HG03469 (cell line): ENCODE measurements at regions not wholly inside any gene's neighbourhood (a gene's known extent, or its start where the extent isn't known, plus 50 kb on each side); places are given as distances from the start of the nearest gene placed in this dataset.

Source experiments
- ATAC-seq: cut with Tn5 transposase; IDR thresholded peaks from one replicate; pipeline ENCODE4 v1.9.1; 2021; ENCODE audit warnings: mild to moderate bottlenecking, moderate library complexity, moderate number of reproducible peaks; ENCODE audit not compliant: unreplicated experiment

- ATAC-seq = no peak
Measured at GRCh38 chr22:49119551-49119952, 708.1 kb downstream of the BRD1 start.

GRCh38 chr22:49118065-49118464 is 709.6 kb downstream of the BRD1 start:
- ATAC-seq = no peak

DNA sequence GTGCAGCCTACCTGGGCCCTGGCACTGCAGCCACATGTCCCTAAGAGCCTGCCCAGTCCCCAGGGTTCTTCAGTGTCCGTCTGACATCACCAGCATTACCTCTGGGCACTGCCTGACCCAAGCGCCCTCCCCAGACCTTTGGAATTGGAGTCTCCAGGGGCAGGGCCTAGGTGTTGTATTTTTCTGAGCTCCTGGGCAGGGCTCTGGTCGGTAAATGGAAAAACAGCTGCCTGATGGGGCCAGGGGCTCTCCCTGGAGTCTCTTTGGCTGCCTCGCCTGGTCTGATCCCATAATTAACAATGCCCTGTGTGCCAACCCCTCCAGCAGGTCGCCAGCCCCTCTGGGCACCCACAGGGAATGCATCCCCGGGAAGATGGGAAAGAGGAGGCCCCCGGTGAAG is 710.2 kb downstream of the BRD1 start:
- no peak for ATAC-seq

DNA sequence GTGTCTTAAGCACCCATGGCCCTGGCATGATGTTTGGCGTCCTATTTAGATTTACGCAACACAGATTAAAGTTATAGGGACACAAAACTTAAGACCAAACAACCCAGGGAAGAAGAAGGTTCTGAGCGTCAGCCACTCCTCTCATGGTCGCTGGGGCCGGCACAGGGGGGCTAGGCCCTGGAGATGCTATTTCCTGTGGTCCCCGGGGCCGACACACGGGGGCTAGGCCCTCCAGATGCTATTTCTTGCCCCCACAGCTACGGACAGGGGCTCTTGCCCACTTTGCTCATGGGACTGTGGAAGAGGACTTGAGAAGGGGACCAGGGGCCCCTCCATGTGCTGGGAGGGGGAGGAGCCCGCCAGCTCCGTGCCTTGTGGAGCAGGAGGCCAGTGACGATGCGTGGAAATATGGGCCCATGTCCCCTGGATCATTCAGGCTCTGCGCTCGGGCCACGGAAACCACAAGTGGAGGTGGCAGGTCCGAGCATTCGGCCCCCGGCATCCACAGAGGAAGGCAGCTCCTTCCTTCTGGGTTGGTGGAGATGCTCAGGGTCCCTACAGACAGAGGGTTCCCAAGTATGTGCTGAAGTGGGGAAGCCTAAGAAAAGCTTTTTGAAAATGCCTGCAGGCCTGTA is 711.1 kb downstream of the BRD1 start:
- ATAC-seq = no peak

- no peak for ATAC-seq
Measured at GRCh38 chr22:49116021-49116420, 711.7 kb downstream of the BRD1 start.

DNA sequence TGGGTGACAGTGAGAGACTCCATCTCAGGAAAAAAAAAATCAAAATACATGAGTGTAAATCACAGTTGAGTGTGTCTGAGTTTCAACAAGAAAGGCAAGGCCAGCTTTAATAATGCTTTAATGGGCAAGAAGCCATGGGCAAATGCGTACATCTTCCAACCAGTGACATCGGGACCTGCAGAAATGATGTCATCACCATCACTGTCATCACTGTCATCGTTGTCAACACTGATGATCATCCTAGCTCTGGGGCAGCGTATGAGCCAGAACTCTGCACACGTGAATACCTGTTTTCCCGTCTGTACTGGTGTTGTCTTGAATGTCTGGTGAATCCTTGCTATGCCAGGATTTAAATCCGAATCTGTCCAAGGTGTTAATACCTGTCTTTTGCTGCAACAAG is 712.5 kb downstream of the BRD1 start:
- no peak for ATAC-seq

- no peak for ATAC-seq
Measured at GRCh38 chr22:49113758-49114157, 713.9 kb downstream of the BRD1 start.

DNA sequence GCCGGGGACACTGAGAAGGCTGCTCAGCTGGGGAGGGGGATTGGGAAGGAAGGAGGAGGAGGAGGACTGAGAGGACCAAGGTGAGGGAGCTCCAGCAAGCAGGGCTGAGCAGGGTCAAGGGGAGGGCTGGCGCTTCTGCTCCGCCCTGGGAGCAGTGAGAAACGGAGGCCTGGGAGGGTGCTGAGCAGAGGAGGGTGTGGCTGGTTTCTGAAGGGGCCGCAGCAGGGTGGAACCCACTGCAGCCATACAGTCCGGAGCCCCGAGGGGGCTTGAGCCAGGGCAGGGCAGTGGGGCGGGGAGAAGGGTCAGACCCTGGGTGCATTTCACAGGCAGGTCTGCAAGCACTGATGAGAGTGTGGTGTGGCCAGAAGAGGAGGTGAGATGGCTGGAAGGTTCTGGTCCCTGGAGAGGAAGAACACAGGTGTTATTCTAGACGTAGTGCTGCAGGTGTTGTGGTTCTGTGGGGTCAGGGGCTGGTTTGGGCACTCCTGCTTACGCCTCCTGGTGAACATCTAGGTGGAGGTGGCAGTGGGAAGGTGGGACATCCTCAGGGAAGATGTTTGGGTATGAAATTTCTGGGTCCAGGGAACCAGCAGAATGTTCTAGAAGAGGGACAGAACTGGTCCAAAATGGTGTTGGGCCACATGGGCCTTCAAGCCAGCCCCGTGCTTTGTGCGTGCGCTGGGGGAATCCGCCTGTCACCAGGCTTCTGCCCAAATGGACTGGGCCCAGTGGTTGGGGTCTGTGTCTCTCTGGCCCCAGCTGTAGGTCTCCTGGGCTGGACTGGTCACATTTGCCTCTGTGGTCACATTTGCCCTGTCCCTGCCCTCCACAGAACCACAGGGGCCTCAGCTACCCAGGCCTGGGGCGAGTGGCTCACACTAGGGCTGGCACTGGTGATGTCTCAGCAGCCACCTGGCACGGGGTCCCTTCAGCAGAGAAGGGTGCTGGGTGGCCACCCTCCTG is 714.7 kb downstream of the BRD1 start:
- no peak for ATAC-seq

DNA sequence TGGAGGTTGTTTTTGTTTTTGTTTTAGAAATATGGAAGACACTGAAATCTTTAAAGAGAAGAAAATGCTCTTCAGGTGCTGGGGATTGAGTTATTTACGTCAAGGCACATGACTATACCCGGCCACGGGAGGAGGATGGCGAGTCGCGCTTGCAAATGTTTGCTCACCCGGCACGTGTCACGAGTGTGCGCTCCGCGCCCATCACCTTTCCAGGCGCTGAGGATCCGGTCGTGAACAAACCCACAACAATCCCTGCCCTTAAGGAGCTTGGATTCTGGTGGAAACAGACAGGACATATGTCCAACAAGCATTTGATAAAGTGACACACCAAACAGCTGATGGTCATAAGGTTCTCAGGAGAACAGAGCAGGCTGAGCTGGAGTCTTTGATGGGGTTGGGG is 715.5 kb downstream of the BRD1 start:
- ATAC-seq = no peak

- ATAC-seq = no peak
Measured at GRCh38 chr22:49111085-49111484, 716.6 kb downstream of the BRD1 start.

DNA sequence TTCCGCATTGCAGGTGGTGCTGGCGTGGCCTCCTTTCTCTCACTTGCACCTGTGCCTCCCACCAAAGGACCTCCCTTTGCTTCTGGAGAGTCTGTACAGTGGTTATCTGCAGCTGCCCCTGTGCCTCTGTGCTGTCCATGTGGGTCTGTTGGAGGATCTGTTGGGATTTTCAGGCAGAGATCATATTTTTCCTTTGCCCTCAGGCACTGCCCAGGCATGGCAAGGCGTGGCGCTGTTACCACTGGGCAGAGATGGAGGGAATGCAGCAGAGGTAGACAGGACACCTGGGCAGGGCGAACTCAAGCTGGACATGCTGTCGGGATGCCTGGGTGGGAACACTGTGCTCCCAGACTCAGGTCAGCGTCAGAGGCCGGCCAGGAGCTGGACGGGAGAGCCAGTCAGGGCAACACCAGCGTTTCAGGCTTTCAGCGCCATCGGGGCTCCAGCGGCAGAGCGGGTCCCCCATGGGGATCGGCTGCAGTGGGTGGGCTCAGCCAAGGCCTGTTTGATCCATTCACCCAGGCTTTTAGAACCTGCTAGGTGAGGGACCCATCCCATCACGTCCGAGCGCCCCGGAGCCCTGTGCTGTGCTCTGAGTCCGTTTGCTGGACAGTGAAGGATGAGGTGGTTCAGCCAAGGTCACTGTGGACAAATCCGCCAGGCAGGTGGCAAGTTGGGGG is 718.9 kb downstream of the BRD1 start:
- no peak for ATAC-seq

- no peak for ATAC-seq
Measured at GRCh38 chr22:49107961-49108530, 719.6 kb downstream of the BRD1 start.

DNA sequence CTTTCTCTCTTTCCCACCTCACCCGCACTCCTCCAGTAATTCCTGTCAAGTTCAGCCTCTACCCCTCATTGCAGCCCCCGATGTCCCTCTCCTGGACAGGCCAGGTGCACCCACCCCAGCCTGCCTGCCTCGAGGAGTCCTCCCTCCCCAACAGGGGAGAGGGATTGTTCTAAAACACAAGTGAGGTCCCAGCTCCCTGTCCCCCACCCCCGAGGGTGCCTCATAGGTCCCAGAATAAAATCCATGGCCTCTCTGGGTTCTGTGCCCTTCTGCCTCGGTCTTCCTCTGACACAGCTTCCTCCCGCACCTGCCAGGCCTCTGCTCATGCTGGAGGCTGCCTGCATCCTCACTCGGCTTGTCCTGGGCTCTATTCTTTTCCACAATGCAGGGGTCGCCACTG is 720.1 kb downstream of the BRD1 start:
- ATAC-seq = no peak

DNA sequence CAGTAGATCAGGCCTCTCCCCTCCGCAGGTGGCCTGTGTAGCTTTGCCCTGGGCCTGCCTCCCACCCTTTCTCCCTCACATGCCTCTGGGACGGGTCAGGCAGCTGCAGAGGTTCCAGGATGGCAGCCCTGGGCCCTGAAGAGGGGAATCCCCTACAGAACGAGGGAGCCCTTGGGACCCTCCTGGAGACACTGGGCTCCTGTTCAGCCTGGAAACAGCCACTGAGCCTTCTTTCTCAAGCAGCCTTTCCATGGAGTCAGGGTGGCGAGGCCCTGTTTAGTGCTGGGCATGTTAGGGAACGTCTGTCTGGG is 720.9 kb downstream of the BRD1 start:
- ATAC-seq = no peak

GRCh38 chr22:49106096-49106841 is 721.4 kb downstream of the BRD1 start:
- no peak for ATAC-seq

GRCh38 chr22:49104434-49104833 is 723.2 kb downstream of the BRD1 start:
- ATAC-seq = no peak

- no peak for ATAC-seq
Measured at GRCh38 chr22:49103314-49104059, 724.2 kb downstream of the BRD1 start.

DNA sequence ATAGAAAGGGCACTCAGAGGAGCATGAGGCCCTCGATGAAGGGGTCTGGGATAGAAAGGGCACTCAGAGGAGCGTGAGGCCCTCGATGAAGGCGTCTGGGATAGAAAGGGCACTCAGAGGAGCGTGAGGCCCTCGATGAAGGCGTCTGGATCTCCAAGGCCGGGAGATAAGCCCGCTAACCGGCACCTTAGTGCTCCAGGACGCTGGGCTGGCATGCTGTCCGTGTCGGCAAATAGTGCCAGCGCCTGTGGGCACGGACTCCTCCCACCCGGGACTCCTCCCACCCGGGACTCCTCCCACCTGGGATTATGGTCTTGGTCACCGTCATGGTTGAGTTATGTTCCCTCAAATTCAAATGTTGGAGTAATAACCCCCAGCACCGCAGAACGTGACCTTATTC is 725.3 kb downstream of the BRD1 start:
- no peak for ATAC-seq

DNA sequence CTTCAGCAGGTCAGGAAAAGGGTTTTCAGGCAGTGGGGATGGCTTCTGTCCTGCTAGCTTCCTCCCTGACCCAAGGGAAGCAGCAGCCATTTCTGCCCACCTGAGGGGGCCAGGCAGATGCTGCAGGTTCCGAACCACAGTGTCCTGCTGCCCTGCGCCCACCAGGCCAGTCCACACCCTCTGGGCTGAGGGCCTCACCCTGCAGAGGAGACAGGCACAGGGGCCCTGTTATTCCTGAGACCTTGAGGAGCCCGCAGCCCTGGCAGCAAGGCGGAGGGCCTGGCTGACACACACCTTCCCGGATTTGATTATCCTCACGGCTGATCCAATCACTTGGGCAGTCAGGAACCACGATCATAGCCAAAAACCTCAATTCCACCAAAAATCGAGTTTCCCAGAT is 725.8 kb downstream of the BRD1 start:
- no peak for ATAC-seq

DNA sequence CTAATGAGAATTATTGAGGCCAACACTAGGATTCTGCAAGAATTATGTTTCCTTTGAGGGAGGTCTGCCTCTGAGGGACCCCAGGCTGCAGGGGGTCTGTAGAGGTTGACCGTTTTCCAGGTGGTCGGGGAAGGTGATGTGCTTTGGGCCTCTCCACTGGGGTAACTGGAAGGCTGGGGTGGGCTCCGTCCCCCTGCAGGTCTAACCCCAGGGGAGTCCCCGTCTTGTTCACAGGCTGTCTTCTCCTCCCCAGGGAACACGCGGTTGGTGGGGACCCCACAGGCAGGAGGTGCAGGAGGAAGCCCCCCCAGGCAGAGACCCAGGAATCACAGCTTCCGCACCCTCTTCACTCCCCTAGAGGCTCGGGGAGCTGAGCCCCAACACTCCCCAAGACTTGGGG is 726.4 kb downstream of the BRD1 start:
- ATAC-seq = no peak
